ENCODE measurements at regions not wholly inside any gene's neighbourhood (a gene's known extent, or its start where the extent isn't known, plus 50 kb on each side); places are given as distances from the start of the nearest gene placed in this dataset.

GRCh38 chrX:75210602-75211001 is 54.5 kb upstream of the ABCB7 start (continued):
- TF ChIP-seq CUX1 (CRISPR knock-in tag; IDR thresholded peaks at IDR 0.05) = no peak
- no peak for TF ChIP-seq BCOR (IDR thresholded peaks at IDR 0.05)
